DMS79 treated with DMSO at 0.1 percent for 48 hours (cell line): ENCODE measurements at regions not wholly inside any gene's neighbourhood (a gene's known extent, or its start where the extent isn't known, plus 50 kb on each side); places are given as distances from the start of the nearest gene placed in this dataset.
A peak's percentile ranks its signal among the peaks of the same experiment; 100 is the strongest.

Experiments
- DNase-seq: peaks from one replicate; lab custom pipeline; 2025; lab: John Stamatoyannopoulos, UW

- DNase-seq = no peak
Measured at GRCh38 chr15:93485438-93486327, 396.7 kb upstream of the RGMA start.

DNA sequence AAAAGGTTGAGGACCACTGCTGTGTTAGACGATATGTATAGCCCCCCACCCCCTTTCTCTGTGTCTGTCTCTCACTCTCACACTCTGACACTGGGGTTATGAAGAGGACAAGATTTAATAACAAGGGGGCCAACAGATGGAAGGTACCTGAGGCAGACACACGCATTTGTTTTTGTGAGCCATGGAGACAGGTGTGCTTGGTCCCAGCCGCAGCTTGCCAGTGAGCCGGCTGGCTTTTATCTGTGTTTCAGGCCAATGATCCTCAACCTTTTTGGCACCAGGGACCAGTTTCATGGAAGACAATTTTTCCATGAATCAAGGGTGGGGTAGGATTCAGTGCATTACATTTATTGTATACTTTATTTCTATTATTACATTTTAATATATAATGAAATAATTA lies 394.9 kb upstream of the RGMA start:
- no peak for DNase-seq

DNA sequence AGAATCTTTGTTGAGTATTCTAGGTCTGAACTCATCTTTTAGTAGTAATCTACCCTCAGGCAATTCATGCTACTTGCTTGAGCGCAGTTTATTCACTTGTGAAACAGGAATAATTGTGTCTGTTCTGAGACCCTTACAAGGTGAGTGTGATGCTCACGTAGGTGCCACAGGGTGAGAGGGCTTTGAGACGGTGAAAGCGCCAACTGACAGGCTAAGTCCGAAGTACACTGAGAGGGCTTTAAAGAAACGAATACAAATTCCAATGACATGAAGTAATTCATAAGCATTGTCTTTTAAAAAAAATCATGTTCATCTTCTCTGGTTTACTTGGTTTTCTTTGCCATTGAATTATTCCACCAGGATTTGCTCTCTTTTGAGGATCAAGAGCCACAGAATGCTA lies 393.7 kb upstream of the RGMA start:
- no peak for DNase-seq

GRCh38 chr15:93479715-93480114 lies 390.7 kb upstream of the RGMA start:
- no peak for DNase-seq

DNA sequence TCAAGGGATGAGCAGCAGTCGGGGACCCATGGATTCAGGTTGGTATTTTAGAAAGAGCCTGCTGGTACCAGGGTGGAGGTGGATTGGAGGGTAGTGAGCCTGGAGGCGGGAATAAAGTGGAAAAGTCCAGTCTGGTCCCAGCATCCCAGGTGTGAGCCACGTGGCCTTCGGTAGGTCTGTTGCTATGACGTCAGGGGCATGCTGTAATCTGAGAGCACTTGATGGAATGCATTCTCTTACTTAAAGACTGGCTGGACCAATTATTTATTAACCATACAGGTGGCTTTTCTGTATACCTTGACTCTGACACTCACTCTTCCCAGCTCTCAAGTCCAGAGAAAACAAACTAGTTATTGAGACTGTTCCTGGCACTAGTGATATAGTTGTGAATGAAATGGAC lies 389.9 kb upstream of the RGMA start:
- no peak for DNase-seq

GRCh38 chr15:93477721-93478120 lies 388.7 kb upstream of the RGMA start:
- DNase-seq = no peak

GRCh38 chr15:93477188-93477587 lies 388.2 kb upstream of the RGMA start:
- DNase-seq = no peak

DNA sequence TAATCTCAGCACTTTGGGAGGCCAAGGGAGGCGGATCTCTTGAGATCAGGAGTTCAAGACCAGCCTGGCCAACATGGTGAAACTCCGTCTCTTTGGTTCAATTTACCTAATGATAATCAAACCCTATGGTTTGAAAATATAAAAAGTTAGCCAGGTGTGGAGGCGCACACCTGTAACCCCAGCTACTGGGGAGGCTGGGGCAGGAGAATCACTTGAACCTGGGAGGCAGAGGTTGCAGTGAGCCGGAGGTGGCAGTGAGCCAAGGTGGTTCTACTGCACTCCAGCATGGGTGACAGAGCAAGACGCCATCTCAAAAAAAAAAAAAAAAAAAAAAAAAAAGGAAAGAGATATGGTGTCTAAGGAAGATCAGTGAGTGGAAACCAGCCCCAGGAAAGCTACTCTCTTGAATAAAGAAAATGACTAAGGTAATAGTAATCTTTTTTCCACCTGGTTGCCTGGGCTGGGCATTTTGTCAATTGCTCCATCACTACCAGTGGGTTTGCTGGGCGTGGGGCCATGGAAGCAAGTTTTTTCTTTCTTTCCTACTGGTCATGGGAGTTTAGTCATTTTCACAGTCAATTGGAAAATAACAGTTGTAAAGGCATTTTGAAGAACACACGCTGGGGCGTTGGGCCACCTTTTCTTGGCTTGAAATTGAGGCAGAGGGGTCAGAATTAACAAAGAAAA lies 387.6 kb upstream of the RGMA start:
- no peak for DNase-seq

GRCh38 chr15:93474728-93475127 lies 385.7 kb upstream of the RGMA start:
- no peak for DNase-seq

GRCh38 chr15:93469994-93470393 lies 381.0 kb upstream of the RGMA start:
- no peak for DNase-seq

DNA sequence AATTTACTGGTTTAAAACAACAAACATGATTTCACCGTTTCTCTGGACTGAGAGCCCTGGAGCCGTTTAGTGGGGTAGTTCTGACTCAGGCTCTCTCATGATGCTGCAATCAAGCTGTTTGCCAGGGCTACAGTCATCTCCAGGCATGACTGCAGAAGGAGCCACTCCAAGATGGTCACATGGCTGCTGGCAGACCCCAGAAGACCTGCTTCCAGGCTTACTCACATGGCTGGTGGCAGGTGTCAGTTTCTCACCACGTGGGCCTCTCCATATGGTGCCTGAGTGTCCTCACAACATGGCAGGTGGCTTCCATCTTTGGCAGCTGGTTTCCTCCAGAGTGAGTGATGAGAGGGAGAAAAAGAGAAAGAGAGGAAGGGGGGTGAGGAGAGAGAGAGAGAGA lies 378.3 kb upstream of the RGMA start:
- DNase-seq = peak; percentile 25

GRCh38 chr15:93466380-93466779 lies 377.4 kb upstream of the RGMA start:
- DNase-seq = no peak

GRCh38 chr15:93462690-93463089 lies 373.7 kb upstream of the RGMA start:
- DNase-seq = no peak

- no peak for DNase-seq
Measured at GRCh38 chr15:93460717-93461116, 371.7 kb upstream of the RGMA start.

DNA sequence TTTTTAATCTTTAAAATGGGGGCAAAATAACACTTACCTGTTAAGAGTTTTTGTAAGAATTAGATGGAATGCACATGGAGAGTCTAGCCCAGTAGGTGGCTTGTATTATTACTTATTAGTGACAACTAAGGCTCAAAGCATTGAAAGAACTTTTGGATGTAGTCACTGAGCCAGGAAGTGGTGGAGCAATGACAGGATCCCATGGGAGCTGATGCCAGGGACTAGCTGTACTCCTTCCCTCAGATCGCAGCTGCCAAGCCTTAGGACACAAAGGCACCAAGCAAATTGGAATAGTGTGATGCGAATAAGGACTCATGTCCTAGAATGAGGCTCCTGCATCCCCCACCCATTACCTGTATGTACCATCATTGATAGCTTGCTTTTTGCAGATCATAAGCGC lies 370.4 kb upstream of the RGMA start:
- DNase-seq = no peak

- DNase-seq = no peak
Measured at GRCh38 chr15:93458597-93458996, 369.6 kb upstream of the RGMA start.

- no peak for DNase-seq
Measured at GRCh38 chr15:93454788-93455187, 365.8 kb upstream of the RGMA start.

DNA sequence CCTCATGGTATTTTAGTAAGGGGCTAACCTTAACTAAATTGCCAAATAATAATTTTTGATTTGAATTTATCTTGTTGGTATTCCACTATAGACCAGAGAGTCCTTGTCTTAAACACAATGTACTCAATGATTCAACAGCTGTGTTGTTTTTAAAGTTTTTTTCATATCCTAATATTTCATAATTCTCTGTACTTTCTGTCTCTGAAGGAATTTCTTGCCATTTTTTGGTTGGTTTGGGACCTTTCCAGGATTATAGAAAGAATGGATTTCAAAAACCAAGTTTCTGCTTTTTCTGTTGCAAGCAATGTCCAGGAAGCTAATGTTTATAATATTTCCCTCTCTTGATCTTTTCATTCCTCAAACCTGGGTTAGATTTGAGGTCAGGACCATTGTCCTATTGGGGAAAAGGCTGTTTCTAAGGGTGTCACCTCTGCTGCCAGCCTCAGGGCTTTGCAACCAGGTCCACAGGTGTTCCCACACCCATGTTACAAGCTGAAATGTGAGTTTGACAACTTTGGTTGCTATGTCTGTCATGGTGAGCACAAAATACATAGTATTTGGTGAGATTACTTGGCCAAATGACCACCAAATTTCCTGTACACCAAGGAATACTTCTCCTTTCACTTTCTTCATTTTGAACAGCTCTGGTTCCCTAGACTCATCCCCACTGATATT lies 363.7 kb upstream of the RGMA start:
- no peak for DNase-seq

- no peak for DNase-seq
Measured at GRCh38 chr15:93451822-93452221, 362.8 kb upstream of the RGMA start.

- no peak for DNase-seq
Measured at GRCh38 chr15:93451265-93451664, 362.3 kb upstream of the RGMA start.

- no peak for DNase-seq
Measured at GRCh38 chr15:93449798-93450197, 360.8 kb upstream of the RGMA start.

- no peak for DNase-seq
Measured at GRCh38 chr15:93438310-93438709, 349.3 kb upstream of the RGMA start.

GRCh38 chr15:93432474-93432873 lies 343.5 kb upstream of the RGMA start:
- no peak for DNase-seq
